PC-3 (cell line): ENCODE measurements at regions not wholly inside any gene's neighbourhood (a gene's known extent, or its start where the extent isn't known, plus 50 kb on each side); places are given as distances from the start of the nearest gene placed in this dataset.

ENCODE experiments used
- ATAC-seq: fragments of 200-7000 bp; cut with Tn5 transposase; 2 replicates; pipeline ENCODE4 v1.9.1; 2020; ENCODE audit warnings: mild to moderate bottlenecking, moderate library complexity
- BruUV-seq: library from RNA; stranded (reverse); fragments of 400-500 nt; replicated peaks from 2 replicates; lab custom pipeline; 2021; lab: Mats Ljungman, UMichigan
- CTCF ChIA-PET: fragments of 300-600 bp; sonication (Branson Sonifier 250); formaldehyde crosslinking; loops from one replicate; lab custom pipeline; 2022; ENCODE audit warnings: antibody characterized with exemption; lab: Charles Lee
- POLR2A ChIA-PET: fragments of 300-600 bp; sonication (Branson Sonifier 250); formaldehyde crosslinking; loops from one replicate; lab custom pipeline; 2022; ENCODE audit warnings: antibody characterized with exemption; ENCODE audit not compliant: unreplicated experiment; lab: Charles Lee
- DNase-seq: peaks from one replicate; pipeline ENCODE4 v3.0.0-alpha.2; 2015
- H2AFZ ChIP-seq: fragments of 300-600 bp; sonication (generic); 2 replicates; pipeline ENCODE4 v1.6.0; 2016; ENCODE audit warnings: antibody characterized with exemption, low read length
- H3F3A ChIP-seq: fragments of 300-600 bp; sonication (generic); one replicate; pipeline ENCODE4 v1.6.0; 2017; ENCODE audit warnings: antibody characterized with exemption, low read length, control low read depth, mild to moderate bottlenecking; ENCODE audit not compliant: unreplicated experiment
- H3K27ac ChIP-seq: fragments of 300-600 bp; sonication (generic); 2 replicates; pipeline ENCODE4 v1.5.1; 2016; ENCODE audit warnings: mild to moderate bottlenecking, low read length
- H3K27me3 ChIP-seq: fragments of 300-600 bp; sonication (generic); 2 replicates; pipeline ENCODE4 v1.6.1; 2016; ENCODE audit warnings: low read length, mixed read lengths
- H3K36me3 ChIP-seq: fragments of 300-600 bp; sonication (generic); 2 replicates; pipeline ENCODE4 v1.6.1; 2016; ENCODE audit warnings: low read depth, mixed run types, low read length, mixed read lengths
- H3K4me1 ChIP-seq: fragments of 300-600 bp; sonication (generic); 2 replicates; pipeline ENCODE4 v1.5.1; 2016; ENCODE audit warnings: low read length; ENCODE audit not compliant: insufficient read depth
- H3K4me2 ChIP-seq: fragments of 300-600 bp; sonication (generic); 2 replicates; pipeline ENCODE4 v1.6.0; 2016; ENCODE audit warnings: low read length
- H3K4me3 ChIP-seq: fragments of 300-600 bp; sonication (generic); 2 replicates; pipeline ENCODE4 v1.5.1; 2016; ENCODE audit warnings: mild to moderate bottlenecking, low read length, mixed read lengths
- H3K79me2 ChIP-seq: fragments of 300-600 bp; sonication (generic); 2 replicates; pipeline ENCODE4 v1.6.1; 2017; ENCODE audit warnings: low read length, mixed read lengths
- H3K9ac ChIP-seq: fragments of 300-600 bp; sonication (generic); 2 replicates; pipeline ENCODE4 v1.6.0; 2016; ENCODE audit warnings: mild to moderate bottlenecking, low read length
- H3K9me2 ChIP-seq: fragments of 300-600 bp; sonication (generic); replicated peaks from 2 replicates; pipeline ENCODE4 v1.6.1; 2016; ENCODE audit warnings: mixed run types, low read length, mixed read lengths
- H3K9me3 ChIP-seq: fragments of 300-600 bp; sonication (generic); 2 replicates; pipeline ENCODE4 v1.6.1; 2016; ENCODE audit warnings: low read length, mixed read lengths
- H4K20me1 ChIP-seq: fragments of 300-600 bp; sonication (generic); 2 replicates; pipeline ENCODE4 v1.6.1; 2016; ENCODE audit warnings: low read length, mixed read lengths
- EZH2 ChIP-seq: fragments of 300-600 bp; sonication (generic); IDR thresholded peaks from one replicate; pipeline ENCODE4 v1.6.1; 2017; ENCODE audit warnings: antibody characterized with exemption, mild to moderate bottlenecking, low read length; ENCODE audit not compliant: unreplicated experiment
- EZH2phosphoT487 ChIP-seq: fragments of 300-600 bp; sonication (generic); IDR thresholded peaks from 2 replicates; pipeline ENCODE4 v1.6.1; 2018; ENCODE audit warnings: mild to moderate bottlenecking, antibody characterized with exemption, low read length, borderline replicate concordance
- intact Hi-C: fragments of 100-400 bp; cut with micrococcal nuclease; formaldehyde crosslinking; loops from 2 replicates; pipeline ENCODE4 v1.9.0; 2023
- TF ChIP-seq, protein P1 (sequence below): fragments of 300-600 bp; sonication (generic); conservative IDR thresholded peaks from 2 replicates; pipeline ENCODE4 v1.5.1; 2017; ENCODE audit warnings: antibody characterized with exemption, low read depth, mild to moderate bottlenecking, low read length

DNA sequence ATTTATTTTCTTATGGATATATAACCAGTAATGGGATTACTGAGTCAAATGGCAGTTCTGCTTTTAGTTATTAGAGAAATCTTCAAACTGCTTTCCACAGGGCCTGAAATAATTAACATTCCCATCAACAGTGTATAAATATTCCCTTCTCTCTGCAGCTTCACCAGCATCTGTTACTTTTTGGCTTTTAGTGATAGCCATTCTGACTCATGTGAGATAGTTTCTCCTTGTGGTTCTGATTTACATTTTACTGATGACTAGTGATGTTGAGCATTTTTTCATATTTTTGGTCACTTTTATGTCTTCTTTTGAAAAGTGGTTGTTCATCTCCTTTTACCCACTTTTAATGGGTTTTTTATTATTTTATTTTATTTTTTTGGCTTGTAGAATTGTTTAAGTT is 1290.3 kb upstream of the CDH9 start:
- Histone ChIP-seq H3K27me3 (no peaks in the 10 kb centered on the region), H3K27ac (no peak overlapping the region), H3K9me2 (no peaks in the 10 kb centered on the region), H3K4me2 (no peak overlapping the region), H3K4me3 (no peak overlapping the region), H4K20me1 (no peaks in the 10 kb centered on the region), H3F3A (no peaks in the 10 kb centered on the region), H3K9ac (no peak overlapping the region), H3K79me2 (no peaks in the 10 kb centered on the region), H3K36me3 (no peaks in the 10 kb centered on the region), H3K4me1 (no peaks in the 10 kb centered on the region), H2AFZ (no peak overlapping the region), H3K9me3 (peaks cover 5% of the 10 kb centered on the region; the same call in 1 of the 2 replicates)
- BruUV-seq = no TSS peak
- ChIA-PET CTCF (no interaction called here), POLR2A (no interaction called here)
- ATAC-seq = no peak
- TF ChIP-seq EZH2 (no peak), EZH2phosphoT487 (no peak)
- TF ChIP-seq, protein P1, sequence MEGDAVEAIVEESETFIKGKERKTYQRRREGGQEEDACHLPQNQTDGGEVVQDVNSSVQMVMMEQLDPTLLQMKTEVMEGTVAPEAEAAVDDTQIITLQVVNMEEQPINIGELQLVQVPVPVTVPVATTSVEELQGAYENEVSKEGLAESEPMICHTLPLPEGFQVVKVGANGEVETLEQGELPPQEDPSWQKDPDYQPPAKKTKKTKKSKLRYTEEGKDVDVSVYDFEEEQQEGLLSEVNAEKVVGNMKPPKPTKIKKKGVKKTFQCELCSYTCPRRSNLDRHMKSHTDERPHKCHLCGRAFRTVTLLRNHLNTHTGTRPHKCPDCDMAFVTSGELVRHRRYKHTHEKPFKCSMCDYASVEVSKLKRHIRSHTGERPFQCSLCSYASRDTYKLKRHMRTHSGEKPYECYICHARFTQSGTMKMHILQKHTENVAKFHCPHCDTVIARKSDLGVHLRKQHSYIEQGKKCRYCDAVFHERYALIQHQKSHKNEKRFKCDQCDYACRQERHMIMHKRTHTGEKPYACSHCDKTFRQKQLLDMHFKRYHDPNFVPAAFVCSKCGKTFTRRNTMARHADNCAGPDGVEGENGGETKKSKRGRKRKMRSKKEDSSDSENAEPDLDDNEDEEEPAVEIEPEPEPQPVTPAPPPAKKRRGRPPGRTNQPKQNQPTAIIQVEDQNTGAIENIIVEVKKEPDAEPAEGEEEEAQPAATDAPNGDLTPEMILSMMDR = no peak
- intact Hi-C loops = no loop called here
- DNase-seq = no peak

DNA sequence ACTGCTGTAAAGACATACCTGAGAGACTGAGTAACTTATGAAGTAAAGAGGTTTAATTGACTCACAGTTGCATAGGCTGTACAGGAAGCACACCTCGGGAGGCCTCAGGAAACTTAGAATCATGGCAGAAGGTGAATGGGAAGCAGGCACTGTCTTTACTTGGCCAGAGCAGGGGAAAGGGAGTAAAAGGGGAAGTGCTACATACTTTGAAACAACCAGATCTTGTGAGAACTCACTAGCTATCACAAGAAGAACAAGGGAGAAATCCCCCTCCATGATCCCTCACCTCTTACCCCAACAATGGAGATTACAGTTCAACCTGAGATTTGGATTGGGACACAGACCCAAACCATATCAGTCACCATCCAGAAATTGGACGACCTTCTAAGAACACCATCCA is 1285.8 kb upstream of the CDH9 start:
- DNase-seq (no peak), ATAC-seq (no peak)
- H3K9ac ChIP-seq = no peak overlapping the region
- no peak overlapping the region for H3K4me2 ChIP-seq
- BruUV-seq = no TSS peak
- H3K36me3 ChIP-seq = no peaks in the 10 kb centered on the region
- no peaks in the 10 kb centered on the region for H4K20me1 ChIP-seq
- no peaks in the 10 kb centered on the region for H3K27me3 ChIP-seq
- no peaks in the 10 kb centered on the region for H3K4me1 ChIP-seq
- H3K9me2 ChIP-seq = no peaks in the 10 kb centered on the region
- TF ChIP-seq, protein P1 = no peak
- no peak for TF ChIP-seq EZH2
- no peak for TF ChIP-seq EZH2phosphoT487
- CTCF ChIA-PET = no interaction called here
- no peaks in the 10 kb centered on the region for H3K79me2 ChIP-seq
- no peak overlapping the region for H2AFZ ChIP-seq
- no peaks in the 10 kb centered on the region for H3F3A ChIP-seq
- H3K27ac ChIP-seq = no peak overlapping the region
- POLR2A ChIA-PET = no interaction called here
- H3K4me3 ChIP-seq = no peak overlapping the region
- intact Hi-C loops = no loop called here
- no peaks in the 10 kb centered on the region for H3K9me3 ChIP-seq

DNA sequence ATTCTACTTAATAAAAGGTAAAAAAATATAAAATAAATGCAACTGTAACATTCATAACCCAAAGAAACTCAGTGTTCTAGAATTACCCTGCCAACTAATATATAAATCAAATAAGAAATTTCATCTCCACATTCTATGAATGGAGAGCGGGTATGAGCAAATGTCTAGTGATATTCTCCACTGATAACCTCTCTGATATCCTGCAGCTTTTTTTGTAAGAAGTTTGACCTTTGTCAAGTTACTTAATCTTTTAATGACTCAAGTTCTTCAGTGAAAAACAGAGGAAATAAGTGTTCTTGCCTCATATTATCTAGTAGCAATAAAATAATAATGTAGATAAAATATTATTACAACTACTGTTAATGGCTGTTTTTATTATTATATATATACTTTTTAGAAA is 1275.6 kb upstream of the CDH9 start:
- Histone ChIP-seq H4K20me1 (no peaks in the 10 kb centered on the region), H2AFZ (no peak overlapping the region), H3F3A (no peaks in the 10 kb centered on the region), H3K4me1 (peaks cover 25% of the 10 kb centered on the region), H3K9me2 (no peaks in the 10 kb centered on the region), H3K79me2 (no peaks in the 10 kb centered on the region), H3K27ac (peak overlapping the region; percentile 64), H3K4me3 (no peak overlapping the region), H3K27me3 (no peaks in the 10 kb centered on the region), H3K9me3 (no peaks in the 10 kb centered on the region), H3K9ac (no peak overlapping the region), H3K36me3 (no peaks in the 10 kb centered on the region), H3K4me2 (peak overlapping the region; percentile 35)
- ChIA-PET POLR2A (no interaction called here), CTCF (no interaction called here)
- TF ChIP-seq, protein P1 = no peak
- no peak for TF ChIP-seq EZH2phosphoT487
- TF ChIP-seq EZH2 = no peak
- peak; percentile 34 for DNase-seq
- ATAC-seq = peak; percentile 55
- intact Hi-C loops = loop anchor here (10.0 kb wide), 1 partner anchor 1289 kb away; no protein-coding TSS in a partner anchor
- BruUV-seq = no TSS peak
